Stimulated activated CD8-positive, alpha-beta memory T cell treated with anti-CD3 and anti-CD28 coated beads, Interleukin-2, amount 100 ng/mL, for 1 hour (primary cell): ENCODE measurements at regions not wholly inside any gene's neighbourhood (a gene's known extent, or its start where the extent isn't known, plus 50 kb on each side); places are given as distances from the start of the nearest gene placed in this dataset.

ENCODE experiments used
- DNase-seq, 2 donors: peaks; one replicate each; pipeline ENCODE4 v3.0.0-alpha.2; 2020; ENCODE audit warnings: low read depth in 2 of 2

GRCh38 chr15:46543626-46544025 lies 908.8 kb downstream of the SQOR start:
- DNase-seq = no peak

GRCh38 chr15:46548989-46549388 lies 914.2 kb downstream of the SQOR start:
- no peak for DNase-seq

- no peak for DNase-seq
Observed at GRCh38 chr15:46552316-46552715, 917.5 kb downstream of the SQOR start.

- DNase-seq = no peak
Observed at GRCh38 chr15:46555547-46555946, 920.7 kb downstream of the SQOR start.

- DNase-seq = no peak
Observed at GRCh38 chr15:46556010-46556409, 921.2 kb downstream of the SQOR start.

GRCh38 chr15:46556559-46557379 lies 921.9 kb downstream of the SQOR start:
- no peak for DNase-seq

GRCh38 chr15:46567968-46568367 lies 933.1 kb downstream of the SQOR start:
- DNase-seq = no peak

- no peak for DNase-seq
Observed at GRCh38 chr15:46569781-46570180, 935.0 kb downstream of the SQOR start.

GRCh38 chr15:46576646-46577395 lies 942.0 kb downstream of the SQOR start:
- no peak for DNase-seq

GRCh38 chr15:46577767-46578166 lies 942.9 kb downstream of the SQOR start:
- DNase-seq = no peak

- no peak for DNase-seq
Observed at GRCh38 chr15:46580487-46580886, 945.7 kb downstream of the SQOR start.

GRCh38 chr15:46580924-46581323 lies 946.1 kb downstream of the SQOR start:
- no peak for DNase-seq

- DNase-seq = no peak
Observed at GRCh38 chr15:46589088-46589487, 954.3 kb downstream of the SQOR start.

- DNase-seq = no peak
Observed at GRCh38 chr15:46591462-46591861, 956.6 kb downstream of the SQOR start.

- no peak for DNase-seq
Observed at GRCh38 chr15:46595016-46595415, 960.2 kb downstream of the SQOR start.

- no peak for DNase-seq
Observed at GRCh38 chr15:46607077-46607476, 972.2 kb downstream of the SQOR start.

- no peak for DNase-seq
Observed at GRCh38 chr15:46616033-46616432, 981.2 kb downstream of the SQOR start.

GRCh38 chr15:46617507-46617906 lies 982.7 kb downstream of the SQOR start:
- no peak for DNase-seq

GRCh38 chr15:46618984-46619383 lies 984.2 kb downstream of the SQOR start:
- no peak for DNase-seq

- no peak for DNase-seq
Observed at GRCh38 chr15:46620392-46621013, 985.7 kb downstream of the SQOR start.

- no peak for DNase-seq
Observed at GRCh38 chr15:46622851-46623250, 988.0 kb downstream of the SQOR start.

- DNase-seq = no peak
Observed at GRCh38 chr15:46636206-46636605, 1001.4 kb downstream of the SQOR start.
